ENCODE measurements at regions not wholly inside any gene's neighbourhood (a gene's known extent, or its start where the extent isn't known, plus 50 kb on each side); places are given as distances from the start of the nearest gene placed in this dataset.

- no peak for DNase-seq
Observed at GRCh38 chr21:24197923-24198322, 1409.4 kb downstream of the MRPL39 start.

GRCh38 chr21:24197132-24197643, 1410.1 kb downstream of the MRPL39 start:
- no peak for DNase-seq

GRCh38 chr21:24188506-24188905, 1418.8 kb downstream of the MRPL39 start:
- DNase-seq, result no peak

- DNase-seq, result no peak
Observed at GRCh38 chr21:24183077-24183476, 1424.2 kb downstream of the MRPL39 start.

GRCh38 chr21:24179110-24179509, 1428.2 kb downstream of the MRPL39 start:
- no peak for DNase-seq

- no peak for DNase-seq
Observed at GRCh38 chr21:24175106-24175505, 1432.2 kb downstream of the MRPL39 start.

GRCh38 chr21:24171736-24172135, 1435.5 kb downstream of the MRPL39 start:
- no peak for DNase-seq

- DNase-seq, result no peak
Observed at GRCh38 chr21:24163539-24163938, 1443.7 kb downstream of the MRPL39 start.

GRCh38 chr21:24160528-24160927, 1446.8 kb downstream of the MRPL39 start:
- DNase-seq, result no peak

- no peak for DNase-seq
Observed at GRCh38 chr21:24153137-24153536, 1454.1 kb downstream of the MRPL39 start.

- no peak for DNase-seq
Observed at GRCh38 chr21:24150753-24151152, 1456.5 kb downstream of the MRPL39 start.

GRCh38 chr21:24148461-24148860, 1458.8 kb downstream of the MRPL39 start:
- DNase-seq, result no peak

- DNase-seq, result no peak
Observed at GRCh38 chr21:24147674-24148073, 1459.6 kb downstream of the MRPL39 start.

- DNase-seq, result no peak
Observed at GRCh38 chr21:24131056-24131455, 1476.2 kb downstream of the MRPL39 start.

GRCh38 chr21:24127651-24128050, 1479.6 kb downstream of the MRPL39 start:
- DNase-seq, result no peak

- no peak for DNase-seq
Observed at GRCh38 chr21:24123785-24124184, 1483.5 kb downstream of the MRPL39 start.

- no peak for DNase-seq
Observed at GRCh38 chr21:24118738-24119459, 1488.4 kb downstream of the MRPL39 start.

- DNase-seq, result no peak
Observed at GRCh38 chr21:24115141-24115540, 1492.1 kb downstream of the MRPL39 start.

- no peak for DNase-seq
Observed at GRCh38 chr21:24112020-24112419, 1495.3 kb downstream of the MRPL39 start.

- DNase-seq, result no peak
Observed at GRCh38 chr21:24110846-24111245, 1496.4 kb downstream of the MRPL39 start.

GRCh38 chr21:24097181-24097580, 1510.1 kb downstream of the MRPL39 start:
- no peak for DNase-seq

GRCh38 chr21:24096651-24097050, 1510.6 kb downstream of the MRPL39 start:
- DNase-seq, result no peak

- no peak for DNase-seq
Observed at GRCh38 chr21:24093032-24093431, 1514.2 kb downstream of the MRPL39 start.

GRCh38 chr21:24076179-24076578, 1531.1 kb downstream of the MRPL39 start:
- DNase-seq, result no peak

- DNase-seq, result no peak
Observed at GRCh38 chr21:24055696-24056095, 1551.6 kb downstream of the MRPL39 start.

Data from stimulated activated CD4-positive, alpha-beta T cell treated with anti-CD3 and anti-CD28 coated beads, Interleukin-12 subunit alpha, Interleukin-12 subunit beta, amount 100 ng/mL, for 4 hours (primary cell).